H1 (cell line): ENCODE measurements at regions not wholly inside any gene's neighbourhood (a gene's known extent, or its start where the extent isn't known, plus 50 kb on each side); places are given as distances from the start of the nearest gene placed in this dataset.

ENCODE experiments used
- CHD1 ChIP-seq: IDR thresholded peaks from 2 replicates; pipeline ENCODE4 v1.6.1; 2012; ENCODE audit warnings: low read depth, low read length, improper control_type of control experiment
- EZH2 ChIP-seq: fragments of 200-600 bp; sonication (generic); IDR thresholded peaks from 2 replicates; pipeline ENCODE4 v1.7.1; 2012; ENCODE audit warnings: low read depth, mild to moderate bottlenecking, moderate library complexity, low read length, inconsistent platforms; ENCODE audit not compliant: severe bottlenecking
- JUN ChIP-seq: IDR thresholded peaks from 2 replicates; pipeline ENCODE4 v1.6.1; 2011; ENCODE audit warnings: low read depth, mild to moderate bottlenecking, improper control_type of control experiment, low read length
- RAD21 ChIP-seq, 2 experiments: IDR thresholded peaks in 1 of 2; conservative IDR thresholded peaks in 1 of 2; 2 replicates each; pipeline ENCODE4 v1.6.1; 2011; ENCODE audit warnings: low read depth in 2 of 2, low read length in 2 of 2, improper control_type of control experiment in 1 of 2, inconsistent platforms in 1 of 2, mild to moderate bottlenecking in 1 of 2, moderate library complexity in 1 of 2
- SRF ChIP-seq: IDR thresholded peaks from 2 replicates; pipeline ENCODE4 v1.6.1; 2011; ENCODE audit warnings: mild to moderate bottlenecking, low read depth, low read length, moderate library complexity
- TF ChIP-seq, protein P1 (sequence below), 3 experiments: IDR thresholded peaks; 1 replicate in 2 of 3; 2 replicates in 1 of 3; pipeline versions ENCODE4 v1.5.1 to v1.6.1; 2011; ENCODE audit warnings: low read length in 3 of 3, mild to moderate bottlenecking in 3 of 3, inconsistent platforms in 2 of 3, low read depth in 1 of 3, moderate library complexity in 1 of 3; ENCODE audit not compliant: insufficient read depth in 1 of 3; ENCODE audit errors: control extremely low read depth in 1 of 3
- TF ChIP-seq, protein P2 (sequence below): IDR thresholded peaks from 2 replicates; pipeline ENCODE4 v1.6.1; 2012; ENCODE audit warnings: inconsistent platforms

DNA sequence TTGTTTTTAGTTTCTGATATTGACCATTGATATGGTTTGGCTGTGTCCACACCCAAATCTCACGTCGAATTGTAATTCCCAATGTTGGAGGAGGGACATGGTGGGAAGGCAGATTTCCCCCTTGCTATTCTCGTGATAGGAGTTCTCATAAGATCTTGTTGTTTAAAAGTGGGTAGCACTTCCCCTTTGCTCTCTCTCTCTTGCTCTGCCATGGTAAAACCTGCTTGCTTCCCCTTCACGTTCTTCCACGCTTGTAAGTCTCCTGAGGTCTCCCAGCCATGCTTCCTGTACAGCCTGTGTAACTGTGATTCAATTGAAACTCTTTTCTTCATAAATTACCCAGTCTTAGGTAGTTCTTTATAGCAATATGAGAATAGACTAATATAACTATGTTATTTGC lies 203.6 kb upstream of the CHORDC1 start:
- no peak for TF ChIP-seq JUN
- TF ChIP-seq, protein P1, sequence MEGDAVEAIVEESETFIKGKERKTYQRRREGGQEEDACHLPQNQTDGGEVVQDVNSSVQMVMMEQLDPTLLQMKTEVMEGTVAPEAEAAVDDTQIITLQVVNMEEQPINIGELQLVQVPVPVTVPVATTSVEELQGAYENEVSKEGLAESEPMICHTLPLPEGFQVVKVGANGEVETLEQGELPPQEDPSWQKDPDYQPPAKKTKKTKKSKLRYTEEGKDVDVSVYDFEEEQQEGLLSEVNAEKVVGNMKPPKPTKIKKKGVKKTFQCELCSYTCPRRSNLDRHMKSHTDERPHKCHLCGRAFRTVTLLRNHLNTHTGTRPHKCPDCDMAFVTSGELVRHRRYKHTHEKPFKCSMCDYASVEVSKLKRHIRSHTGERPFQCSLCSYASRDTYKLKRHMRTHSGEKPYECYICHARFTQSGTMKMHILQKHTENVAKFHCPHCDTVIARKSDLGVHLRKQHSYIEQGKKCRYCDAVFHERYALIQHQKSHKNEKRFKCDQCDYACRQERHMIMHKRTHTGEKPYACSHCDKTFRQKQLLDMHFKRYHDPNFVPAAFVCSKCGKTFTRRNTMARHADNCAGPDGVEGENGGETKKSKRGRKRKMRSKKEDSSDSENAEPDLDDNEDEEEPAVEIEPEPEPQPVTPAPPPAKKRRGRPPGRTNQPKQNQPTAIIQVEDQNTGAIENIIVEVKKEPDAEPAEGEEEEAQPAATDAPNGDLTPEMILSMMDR (IDR thresholded peaks at IDR 0.05; ENCODE audit: control extremely low read depth in 1 of 3, insufficient read depth in 1 of 3, low read depth in 1 of 3, low read length in 3 of 3): no peak
- TF ChIP-seq, protein P2, sequence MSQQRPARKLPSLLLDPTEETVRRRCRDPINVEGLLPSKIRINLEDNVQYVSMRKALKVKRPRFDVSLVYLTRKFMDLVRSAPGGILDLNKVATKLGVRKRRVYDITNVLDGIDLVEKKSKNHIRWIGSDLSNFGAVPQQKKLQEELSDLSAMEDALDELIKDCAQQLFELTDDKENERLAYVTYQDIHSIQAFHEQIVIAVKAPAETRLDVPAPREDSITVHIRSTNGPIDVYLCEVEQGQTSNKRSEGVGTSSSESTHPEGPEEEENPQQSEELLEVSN: no peak
- no peak for TF ChIP-seq SRF
- TF ChIP-seq EZH2: no peak
- TF ChIP-seq RAD21 (IDR thresholded peaks at IDR 0.05 in 1 of 2, conservative IDR thresholded peaks at IDR 0.05 in 1 of 2; ENCODE audit: low read depth in 2 of 2, low read length in 2 of 2): no peak
- TF ChIP-seq CHD1: no peak
